Stimulated activated CD4-positive, alpha-beta T cell treated with anti-CD3 and anti-CD28 coated beads, Interleukin-1b, Interleukin-23, amount 100 ng/mL, for 24 hours (primary cell): ENCODE measurements at regions not wholly inside any gene's neighbourhood (a gene's known extent, or its start where the extent isn't known, plus 50 kb on each side); places are given as distances from the start of the nearest gene placed in this dataset.

Experiments
- DNase-seq, 4 experiments: peaks; one replicate each; pipeline ENCODE4 v3.0.0-alpha.2; 2020; ENCODE audit warnings: low read depth in 4 of 4, low spot score in 1 of 4

GRCh38 chr13:73242515-73243015, 183.8 kb downstream of the KLF5 start:
- DNase-seq = no peak

GRCh38 chr13:73240193-73240592, 181.4 kb downstream of the KLF5 start:
- no peak for DNase-seq

- no peak for DNase-seq
These were observed 176.6 kb downstream of the KLF5 start for GRCh38 chr13:73235385-73235784.

GRCh38 chr13:73231471-73231870, 172.7 kb downstream of the KLF5 start:
- DNase-seq = no peak

- peak in 1 of 4 experiments; percentile 10 for DNase-seq
These were observed 171.9 kb downstream of the KLF5 start for GRCh38 chr13:73230716-73231115.

- DNase-seq = no peak
These were observed 169.7 kb downstream of the KLF5 start for GRCh38 chr13:73228546-73228945.

GRCh38 chr13:73225990-73226389, 167.2 kb downstream of the KLF5 start:
- DNase-seq = no peak

GRCh38 chr13:73224703-73225102, 165.9 kb downstream of the KLF5 start:
- DNase-seq = no peak

GRCh38 chr13:73223372-73223781, 164.6 kb downstream of the KLF5 start:
- DNase-seq = peak in 1 of 4 experiments; percentile 17

GRCh38 chr13:73222627-73223305, 164.0 kb downstream of the KLF5 start:
- no peak for DNase-seq

GRCh38 chr13:73220966-73221720, 162.3 kb downstream of the KLF5 start:
- DNase-seq = no peak

GRCh38 chr13:73218181-73218580, 159.4 kb downstream of the KLF5 start:
- DNase-seq = no peak

GRCh38 chr13:73216381-73216831, 157.6 kb downstream of the KLF5 start:
- DNase-seq = no peak

- DNase-seq = no peak
These were observed 157.0 kb downstream of the KLF5 start for GRCh38 chr13:73215823-73216222.

- DNase-seq = no peak
These were observed 153.7 kb downstream of the KLF5 start for GRCh38 chr13:73212482-73212881.

GRCh38 chr13:73210218-73210883, 151.5 kb downstream of the KLF5 start:
- no peak for DNase-seq

GRCh38 chr13:73204952-73205351, 146.1 kb downstream of the KLF5 start:
- no peak for DNase-seq

- no peak for DNase-seq
These were observed 142.8 kb downstream of the KLF5 start for GRCh38 chr13:73201626-73202025.

GRCh38 chr13:73198991-73199411, 140.2 kb downstream of the KLF5 start:
- DNase-seq = no peak

GRCh38 chr13:73195091-73195490, 136.3 kb downstream of the KLF5 start:
- no peak for DNase-seq

GRCh38 chr13:73194310-73194709, 135.5 kb downstream of the KLF5 start:
- DNase-seq = no peak

GRCh38 chr13:73193554-73193953, 134.7 kb downstream of the KLF5 start:
- DNase-seq = no peak
